B cell (primary cell): ENCODE measurements at regions not wholly inside any gene's neighbourhood (a gene's known extent, or its start where the extent isn't known, plus 50 kb on each side); places are given as distances from the start of the nearest gene placed in this dataset.

Source experiments
- ATAC-seq: fragments of 200-7000 bp; cut with Tn5 transposase; one replicate; pipeline ENCODE4 v1.10.0; 2021; ENCODE audit warnings: low read depth, mild to moderate bottlenecking, moderate number of reproducible peaks, moderate library complexity
- CTCF ChIA-PET: fragments of 350-600 bp; sonication (Branson Sonifier 250); formaldehyde crosslinking; loops from one replicate; lab custom pipeline; 2021; ENCODE audit warnings: antibody characterized with exemption, inconsistent platforms; lab: Charles Lee
- POLR2A ChIA-PET: fragments of 350-600 bp; sonication (Branson Sonifier 250); formaldehyde crosslinking; loops from one replicate; lab custom pipeline; 2021; ENCODE audit warnings: antibody characterized with exemption; lab: Charles Lee
- DNase-seq: peaks from one replicate; pipeline ENCODE4 v3.0.0; 2013
- H2AFZ ChIP-seq: 2 replicates; pipeline ENCODE4 v1.6.1; 2012; ENCODE audit warnings: mild to moderate bottlenecking, low read depth, low read length; ENCODE audit not compliant: insufficient read depth, poor library complexity, severe bottlenecking
- H3K27ac ChIP-seq, 2 donors: 1 replicate in 1 of 2; 2 replicates in 1 of 2; pipeline ENCODE4 v1.5.1; 2012 to 2013; ENCODE audit warnings: low read length in 2 of 2, mild to moderate bottlenecking in 2 of 2, moderate library complexity in 1 of 2
- H3K27me3 ChIP-seq, 4 experiments: fragments of 200-600 bp in 1 of 4; sonication (generic) in 1 of 4; replicated peaks in 1 of 4; 1 replicate in 2 of 4; 2 replicates in 2 of 4; pipeline versions ENCODE4 v1.6.1 to v1.7.0; 2013 to 2016; ENCODE audit warnings: low read length in 3 of 4, mild to moderate bottlenecking in 2 of 4, mixed read lengths in 1 of 4, moderate library complexity in 1 of 4; ENCODE audit not compliant: insufficient read depth in 4 of 4, control insufficient read depth in 3 of 4; ENCODE audit errors: control extremely low read depth in 1 of 4
- H3K36me3 ChIP-seq, 2 experiments: replicated peaks in 1 of 2; 1 replicate in 1 of 2; 2 replicates in 1 of 2; pipeline versions ENCODE4 v1.6.1 to v1.7.1; 2013; ENCODE audit warnings: low read length in 1 of 2; ENCODE audit not compliant: insufficient read depth in 2 of 2, control insufficient read depth in 1 of 2; ENCODE audit errors: control extremely low read depth in 1 of 2, extremely low read depth in 1 of 2
- H3K4me1 ChIP-seq, 2 donors: fragments of 200-600 bp in 1 of 2; sonication (generic) in 1 of 2; 1 replicate in 1 of 2; 2 replicates in 1 of 2; pipeline versions ENCODE4 v1.5.1 to v1.6.1; 2013 to 2017; ENCODE audit warnings: low read length in 2 of 2; ENCODE audit not compliant: control insufficient read depth in 2 of 2, insufficient read depth in 2 of 2
- H3K4me2 ChIP-seq: replicated peaks from 2 replicates; pipeline ENCODE3; 2012; ENCODE audit warnings: mild to moderate bottlenecking, low read depth, low read length; ENCODE audit not compliant: poor library complexity, severe bottlenecking
- H3K4me3 ChIP-seq, 5 experiments: fragments of 200-600 bp in 1 of 5; sonication (generic) in 1 of 5; 1 replicate in 3 of 5; 2 replicates in 2 of 5; pipeline versions ENCODE4 v1.5.1 to v1.7.0; 2011 to 2016; ENCODE audit warnings: low read length in 4 of 5, mild to moderate bottlenecking in 4 of 5, low read depth in 2 of 5, control low read depth in 1 of 5, moderate library complexity in 1 of 5; ENCODE audit not compliant: insufficient read depth in 1 of 5; ENCODE audit errors: control extremely low read depth in 1 of 5, extremely low read depth in 1 of 5
- H3K79me2 ChIP-seq: fragments of 200-600 bp; sonication (generic); one replicate; pipeline ENCODE4 v1.6.0; 2016; ENCODE audit warnings: low read length; ENCODE audit not compliant: control insufficient read depth, insufficient read depth
- H3K9ac ChIP-seq: fragments of 200-600 bp; sonication (generic); 2 replicates; pipeline ENCODE4 v1.6.1; 2017; ENCODE audit warnings: mild to moderate bottlenecking, low read length, moderate library complexity
- H3K9me3 ChIP-seq, 3 donors: one replicate each; pipeline versions ENCODE4 v1.6.1 to v1.7.1; 2013; ENCODE audit warnings: low read length in 2 of 3; ENCODE audit not compliant: control insufficient read depth in 2 of 3, insufficient read depth in 1 of 3; ENCODE audit errors: control extremely low read depth in 1 of 3
- H4K20me1 ChIP-seq: 2 replicates; pipeline ENCODE4 v1.6.0; 2012; ENCODE audit warnings: mild to moderate bottlenecking, low read length; ENCODE audit not compliant: insufficient read depth, control insufficient read depth, poor library complexity, severe bottlenecking
- H3K27ac Mint-ChIP-seq: one replicate; pipeline ENCODE4 v1.8.0; 2021; ENCODE audit warnings: mixed read lengths
- H3K27me3 Mint-ChIP-seq: one replicate; pipeline ENCODE4 v1.8.0; 2021; ENCODE audit warnings: mixed read lengths
- H3K4me1 Mint-ChIP-seq: one replicate; pipeline ENCODE4 v1.8.0; 2021; ENCODE audit warnings: mixed read lengths
- H3K4me3 Mint-ChIP-seq: one replicate; pipeline ENCODE4 v1.8.0; 2021; ENCODE audit warnings: mixed read lengths
- H3K9me3 Mint-ChIP-seq: one replicate; pipeline ENCODE4 v1.8.0; 2022; ENCODE audit warnings: mixed read lengths; ENCODE audit not compliant: insufficient read depth
- CTCF ChIP-seq: fragments of 200-600 bp; IDR thresholded peaks from one replicate; pipeline ENCODE4 v1.8.0; 2022; ENCODE audit warnings: antibody characterized with exemption, mild to moderate bottlenecking
- EZH2 ChIP-seq: IDR thresholded peaks from 2 replicates; pipeline ENCODE4 v1.6.1; 2012; ENCODE audit warnings: borderline replicate concordance, low read depth, mild to moderate bottlenecking, moderate library complexity, low read length; ENCODE audit not compliant: insufficient read depth, poor library complexity, severe bottlenecking
- WGBS: methylation state at CpG from one replicate; pipeline ENCODE4 v1.1.5; 2013; ENCODE audit warnings: missing lambda C conversion rate; ENCODE audit not compliant: insufficient coverage; 5-methylcytosine and 5-hydroxymethylcytosine counted together
- intact Hi-C: fragments of 100-400 bp; cut with micrococcal nuclease; formaldehyde crosslinking; loops from one replicate; pipeline ENCODE4 v1.10.0; 2022

- no peak overlapping the region for H2AFZ ChIP-seq
- POLR2A ChIA-PET: no interaction called here
- no peak overlapping the region for H3K4me2 ChIP-seq
- peaks cover 8% of the 10 kb centered on the region for H3K27me3 Mint-ChIP-seq
- H3K4me3 ChIP-seq: no peak overlapping the region
- intact Hi-C loops: loop anchor here (10.0 kb wide), 1 partner anchor 132 kb away; the partner anchor contains the start of gene SMAD6
- no peaks in the 10 kb centered on the region for H3K9me3 Mint-ChIP-seq
- no peaks in the 10 kb centered on the region for H3K79me2 ChIP-seq
- ATAC-seq (no peak), DNase-seq (no peak)
- H3K27ac Mint-ChIP-seq: no peak overlapping the region
- no peaks in the 10 kb centered on the region for H4K20me1 ChIP-seq
- H3K27me3 ChIP-seq: peaks cover 0 to 7% (median 2%) of the 10 kb centered on the region in 4 experiments
- no peaks in the 10 kb centered on the region for H3K36me3 ChIP-seq
- no peak for TF ChIP-seq EZH2
- TF ChIP-seq CTCF: no peak
- CTCF ChIA-PET: interaction anchor here (8.2 kb wide), 1 partner anchor 15 kb away, joined by 80 read pairs; no protein-coding TSS in a partner anchor
- H3K4me3 Mint-ChIP-seq: no peak overlapping the region
- no peak overlapping the region for H3K9ac ChIP-seq
- peaks cover 46% of the 10 kb centered on the region for H3K4me1 Mint-ChIP-seq
- H3K4me1 ChIP-seq: peaks cover 34 to 44% of the 10 kb centered on the region in 2 donors
- peaks cover 0 to 22% (median 7%) of the 10 kb centered on the region in 3 donors for H3K9me3 ChIP-seq
- 94% methylated on average over 8 of the region's 9 CpGs for WGBS
- H3K27ac ChIP-seq: no peak overlapping the region
Measured at GRCh38 chr15:66836231-66837030, 134.4 kb downstream of the SMAD6 start.

DNA sequence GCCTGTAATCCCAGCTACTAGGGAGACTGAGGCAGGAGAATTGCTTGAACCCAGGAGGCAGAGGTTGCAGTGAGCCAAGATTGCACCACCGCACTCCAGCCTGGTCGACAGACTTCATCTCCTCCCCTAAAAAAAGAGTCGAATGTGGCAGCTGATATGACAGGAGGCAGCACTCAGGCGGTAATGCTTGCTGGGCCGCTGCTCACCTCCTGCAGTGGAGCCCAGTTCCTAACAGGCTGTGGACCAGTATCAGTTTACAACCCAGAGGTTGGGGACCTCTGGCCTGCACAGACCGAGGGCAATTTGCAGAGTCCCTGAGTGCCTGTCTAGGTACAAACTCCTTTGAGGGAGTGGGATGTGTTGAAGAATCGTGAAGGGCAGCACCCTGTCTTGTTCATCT lies 136.2 kb downstream of the SMAD6 start:
- intact Hi-C loops: loop anchor here (10.0 kb wide), 1 partner anchor 133 kb away; the partner anchor contains the start of gene SMAD6
- POLR2A ChIA-PET: interaction anchor here (0.6 kb wide), 1 partner anchor 237 kb away, joined by 8 read pairs; no protein-coding TSS in a partner anchor
- no peak overlapping the region for H3K4me2 ChIP-seq
- no peak for ATAC-seq
- TF ChIP-seq CTCF: no peak
- TF ChIP-seq EZH2: no peak
- H3K27ac Mint-ChIP-seq: no peak overlapping the region
- H2AFZ ChIP-seq: no peak overlapping the region
- H3K27me3 ChIP-seq: peaks cover 0 to 20% (median 9%) of the 10 kb centered on the region in 4 experiments
- CTCF ChIA-PET: interaction anchor here (1.0 to 8.2 kb wide), 4 partner anchors 13 to 219 kb away, joined by 3 to 80 read pairs (median 5); no protein-coding TSS in a partner anchor
- H3K4me3 Mint-ChIP-seq: no peak overlapping the region
- H3K4me3 ChIP-seq: no peak overlapping the region
- peaks cover 0 to 22% (median 7%) of the 10 kb centered on the region in 3 donors for H3K9me3 ChIP-seq
- peaks cover 19% of the 10 kb centered on the region for H3K27me3 Mint-ChIP-seq
- WGBS: 89% methylated on average over 5 of the region's 7 CpGs
- no peaks in the 10 kb centered on the region for H3K36me3 ChIP-seq
- H3K4me1 ChIP-seq: peaks cover 33 to 40% of the 10 kb centered on the region in 2 donors
- no peak overlapping the region for H3K27ac ChIP-seq
- DNase-seq: no peak
- no peaks in the 10 kb centered on the region for H3K9me3 Mint-ChIP-seq
- no peaks in the 10 kb centered on the region for H3K79me2 ChIP-seq
- H3K9ac ChIP-seq: no peak overlapping the region
- peaks cover 42% of the 10 kb centered on the region for H3K4me1 Mint-ChIP-seq
- H4K20me1 ChIP-seq: no peaks in the 10 kb centered on the region
